AG10803 (cell line): ENCODE measurements at regions not wholly inside any gene's neighbourhood (a gene's known extent, or its start where the extent isn't known, plus 50 kb on each side); places are given as distances from the start of the nearest gene placed in this dataset.

ENCODE experiments used
- DNase-seq: peaks from one replicate; pipeline ENCODE4 v3.0.0; 2010; ENCODE audit warnings: low read depth
- H3K4me3 ChIP-seq: 2 replicates; pipeline ENCODE4 v1.5.1; 2011; ENCODE audit warnings: mild to moderate bottlenecking, low read length, control low read depth
- TF ChIP-seq, protein P1 (sequence below): conservative IDR thresholded peaks from 2 replicates; pipeline ENCODE4 v1.5.1; 2011; ENCODE audit warnings: mild to moderate bottlenecking, low read length, control low read depth, inconsistent platforms

DNA sequence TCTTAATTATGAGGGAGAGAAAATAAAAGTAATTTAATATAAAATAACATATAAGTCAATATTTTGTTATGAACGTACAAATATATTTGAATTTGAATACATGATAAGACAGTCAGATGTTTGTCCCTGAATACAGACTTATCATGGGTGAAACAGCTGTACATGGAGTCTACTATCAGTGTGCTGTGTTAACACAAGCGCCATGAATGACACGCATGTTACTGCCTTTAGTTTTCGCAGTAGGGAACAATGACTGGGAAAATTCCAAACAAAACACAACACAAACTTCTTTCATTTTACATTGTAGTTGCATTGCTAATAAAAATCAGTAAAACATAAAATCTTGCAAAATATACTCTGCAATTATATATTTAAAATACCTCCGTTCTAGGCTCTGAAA is 108.6 kb downstream of the FBXO5 start:
- DNase-seq: no peak
- TF ChIP-seq, protein P1, sequence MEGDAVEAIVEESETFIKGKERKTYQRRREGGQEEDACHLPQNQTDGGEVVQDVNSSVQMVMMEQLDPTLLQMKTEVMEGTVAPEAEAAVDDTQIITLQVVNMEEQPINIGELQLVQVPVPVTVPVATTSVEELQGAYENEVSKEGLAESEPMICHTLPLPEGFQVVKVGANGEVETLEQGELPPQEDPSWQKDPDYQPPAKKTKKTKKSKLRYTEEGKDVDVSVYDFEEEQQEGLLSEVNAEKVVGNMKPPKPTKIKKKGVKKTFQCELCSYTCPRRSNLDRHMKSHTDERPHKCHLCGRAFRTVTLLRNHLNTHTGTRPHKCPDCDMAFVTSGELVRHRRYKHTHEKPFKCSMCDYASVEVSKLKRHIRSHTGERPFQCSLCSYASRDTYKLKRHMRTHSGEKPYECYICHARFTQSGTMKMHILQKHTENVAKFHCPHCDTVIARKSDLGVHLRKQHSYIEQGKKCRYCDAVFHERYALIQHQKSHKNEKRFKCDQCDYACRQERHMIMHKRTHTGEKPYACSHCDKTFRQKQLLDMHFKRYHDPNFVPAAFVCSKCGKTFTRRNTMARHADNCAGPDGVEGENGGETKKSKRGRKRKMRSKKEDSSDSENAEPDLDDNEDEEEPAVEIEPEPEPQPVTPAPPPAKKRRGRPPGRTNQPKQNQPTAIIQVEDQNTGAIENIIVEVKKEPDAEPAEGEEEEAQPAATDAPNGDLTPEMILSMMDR: no peak
- no peak overlapping the region for H3K4me3 ChIP-seq

DNA sequence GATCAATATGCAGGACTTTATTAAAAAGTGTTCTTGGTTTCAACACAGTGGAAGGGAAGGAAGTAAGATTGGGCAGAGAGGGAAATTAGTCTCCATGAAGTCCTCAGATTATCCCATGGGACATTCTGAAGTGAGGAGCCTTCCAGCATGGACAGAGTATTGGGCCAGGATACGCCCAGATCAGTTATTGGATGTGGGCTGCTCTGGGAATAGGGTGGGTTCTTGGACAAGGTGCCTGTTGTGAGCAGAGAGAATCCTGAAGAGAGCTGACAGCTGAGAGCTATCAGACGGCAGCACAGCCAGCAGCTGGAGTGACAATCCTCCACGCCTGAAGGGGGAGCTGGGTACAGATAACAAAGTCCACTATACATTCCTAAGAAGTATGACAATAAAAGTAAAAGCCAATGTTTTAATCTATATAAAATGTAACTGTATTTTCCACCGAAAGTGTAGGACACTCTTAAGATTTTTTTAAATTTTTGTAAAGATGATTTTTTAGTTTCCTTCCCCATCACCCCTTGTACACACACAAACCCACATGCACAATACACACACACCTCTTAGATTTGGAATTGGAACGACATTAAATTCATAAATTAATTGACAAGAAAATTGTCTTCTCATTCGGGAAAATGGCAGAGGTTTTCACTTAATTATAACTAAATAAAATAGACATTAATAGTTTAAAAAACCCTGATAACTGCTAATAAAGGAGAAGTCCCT is 107.8 kb downstream of the FBXO5 start:
- no peak for DNase-seq
- H3K4me3 ChIP-seq: no peak overlapping the region
- TF ChIP-seq, protein P1: no peak

DNA sequence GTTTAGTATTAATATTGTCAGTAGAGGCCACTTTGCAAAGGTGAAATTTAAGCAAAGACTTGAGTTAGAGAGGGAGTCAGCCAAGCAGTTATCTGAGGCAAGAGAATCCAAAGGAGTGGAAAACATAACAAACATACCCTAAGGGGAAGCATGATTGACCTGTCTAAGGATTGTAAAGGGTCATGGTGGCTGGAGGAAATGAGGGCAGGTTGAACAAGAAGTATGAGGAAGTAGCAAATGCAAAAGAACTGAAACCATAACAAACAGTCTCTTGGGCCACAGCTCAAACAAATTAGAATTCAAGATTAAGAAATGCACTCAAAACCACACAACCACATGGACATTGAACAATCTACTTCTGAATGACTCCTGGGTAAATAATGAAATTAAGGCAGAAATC is 103.2 kb downstream of the FBXO5 start:
- no peak for DNase-seq
- TF ChIP-seq, protein P1: no peak
- no peak overlapping the region for H3K4me3 ChIP-seq

DNA sequence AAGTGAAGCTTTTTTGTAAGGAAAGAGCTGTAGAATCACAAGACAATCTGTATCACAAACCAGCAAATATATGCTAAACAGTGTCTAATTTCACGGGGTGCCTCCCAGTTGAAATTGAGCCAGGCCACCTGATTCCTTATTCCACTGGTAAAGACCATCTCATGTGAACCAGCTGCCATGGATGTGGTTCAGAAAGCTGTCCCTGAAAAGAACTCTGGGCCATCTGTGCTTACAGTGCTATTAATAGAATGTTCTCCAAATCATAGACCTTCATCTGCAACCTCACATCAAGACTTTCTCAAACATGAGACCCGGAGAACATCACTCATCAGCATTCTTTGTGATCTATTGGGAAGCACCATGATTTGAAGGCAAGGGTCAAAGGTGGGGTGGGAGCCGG is 89.7 kb downstream of the FBXO5 start:
- H3K4me3 ChIP-seq: no peak overlapping the region
- DNase-seq: no peak

DNA sequence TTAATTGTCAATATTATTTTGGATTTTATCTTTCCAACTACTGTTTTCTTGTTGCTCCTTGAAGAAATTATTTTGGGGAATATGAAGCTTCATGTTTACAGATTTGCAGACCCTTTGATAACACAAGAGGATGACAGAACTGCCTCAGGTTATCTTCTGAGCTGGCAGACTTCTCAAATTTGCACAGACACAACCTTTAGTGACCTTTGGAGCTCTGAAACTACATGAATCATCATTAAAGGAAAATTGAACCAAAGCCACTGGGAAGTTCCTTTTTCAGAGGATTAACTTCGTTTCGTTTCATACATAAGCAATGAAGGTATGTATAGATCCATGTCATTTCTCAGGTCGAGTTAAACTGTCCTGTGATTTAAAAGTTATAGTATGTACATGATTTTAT is 85.9 kb downstream of the FBXO5 start:
- TF ChIP-seq, protein P1: no peak
- DNase-seq: no peak
- H3K4me3 ChIP-seq: no peak overlapping the region

More for the DNA sequence above, 89.7 kb downstream of the FBXO5 start:
- TF ChIP-seq, protein P1: no peak

DNA sequence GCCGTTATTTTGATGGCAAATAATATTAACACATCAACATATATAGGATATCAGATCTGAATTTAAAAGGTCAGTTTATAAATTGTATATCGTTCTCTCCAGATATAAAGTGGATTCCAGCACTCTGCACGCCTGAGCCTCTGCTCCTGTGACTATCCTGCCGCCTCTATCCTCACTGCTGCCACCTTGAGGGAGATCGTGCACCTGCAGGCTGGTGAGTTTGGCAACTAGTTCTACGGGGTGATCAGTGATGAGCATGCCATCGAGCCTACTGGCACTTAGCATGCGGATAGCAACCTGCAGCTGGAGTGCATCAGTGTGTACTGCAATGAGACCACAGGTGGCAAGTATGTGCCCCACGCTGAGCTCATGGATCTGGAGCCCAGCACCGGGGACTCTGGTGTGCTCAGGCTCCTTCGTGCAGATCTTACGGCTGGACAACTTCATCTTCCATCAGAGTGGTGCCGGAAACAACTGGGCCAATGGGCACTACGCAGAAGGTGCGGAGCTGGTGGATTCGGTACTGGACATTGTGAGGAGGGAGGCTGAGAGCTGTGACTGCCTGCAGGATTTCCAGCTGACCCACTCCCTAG is 84.9 kb downstream of the FBXO5 start:
- H3K4me3 ChIP-seq: no peak overlapping the region
- TF ChIP-seq, protein P1: peak; percentile 97
- peak; percentile 49 for DNase-seq

DNA sequence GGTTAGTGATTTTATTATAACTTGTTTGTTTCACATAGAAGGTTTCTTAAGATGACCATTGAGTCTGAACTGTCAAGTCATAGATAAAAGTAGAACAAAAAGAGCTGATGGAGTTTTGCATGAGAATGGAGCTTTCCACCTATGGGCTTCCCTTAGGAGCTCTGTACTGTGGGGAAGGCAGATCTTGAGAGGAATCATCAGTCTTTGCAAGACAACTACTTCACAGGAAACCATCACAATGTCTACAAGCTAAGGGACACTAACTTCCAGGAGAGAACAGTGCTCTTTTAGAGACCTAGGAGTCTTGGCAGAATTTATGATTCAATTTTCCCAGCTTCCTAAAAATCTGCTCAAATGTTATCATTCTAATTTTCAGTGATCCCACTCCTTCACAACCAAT is 78.2 kb downstream of the FBXO5 start:
- TF ChIP-seq, protein P1: no peak
- no peak for DNase-seq
- H3K4me3 ChIP-seq: no peak overlapping the region
